Mucosa of descending colon (tissue), 3 donors: ENCODE measurements at regions not wholly inside any gene's neighbourhood (a gene's known extent, or its start where the extent isn't known, plus 50 kb on each side); places are given as distances from the start of the nearest gene placed in this dataset.

ENCODE experiments used
- ATAC-seq: fragments of 200-7000 bp; cut with Tn5 transposase; one replicate; pipeline ENCODE4 v1.9.1; 2020; ENCODE audit warnings: mild to moderate bottlenecking, moderate library complexity
- DNase-seq, 3 donors: peaks; one replicate each; pipeline ENCODE4 v3.0.0-alpha.2; 2020
- H3K36me3 ChIP-seq: fragments of 200-600 bp; one replicate; pipeline ENCODE4 v1.8.0; 2021; ENCODE audit warnings: low read depth, mild to moderate bottlenecking
- H3K4me1 ChIP-seq: fragments of 200-600 bp; one replicate; pipeline ENCODE4 v1.8.0; 2021; ENCODE audit warnings: low read depth, mild to moderate bottlenecking
- H3K4me3 ChIP-seq: fragments of 200-600 bp; one replicate; pipeline ENCODE4 v1.8.0; 2021; ENCODE audit warnings: mild to moderate bottlenecking
- H3K9me3 ChIP-seq: fragments of 200-600 bp; one replicate; pipeline ENCODE4 v1.8.0; 2021; ENCODE audit warnings: mild to moderate bottlenecking
- CTCF ChIP-seq: fragments of 200-600 bp; IDR thresholded peaks from one replicate; pipeline ENCODE4 v1.8.0; 2022; ENCODE audit warnings: antibody characterized with exemption, mild to moderate bottlenecking
- intact Hi-C, 2 donors: fragments of 100-400 bp; cut with DNase I in 1 of 2; cut with micrococcal nuclease in 1 of 2; formaldehyde crosslinking; loops; one replicate each; pipeline versions ENCODE4 v1.11.0 to v1.11.1; 2022; cut with DNase I, micrococcal nuclease
- donor health status: DM: no; HTN: no; CAD: no; lungs with moderate emphysema.
- donor health status: DM: no; HTN: no; CAD: no.
- donor health status: DM: no; HTN: yes; CAD: no.

- ATAC-seq: no peak
- H3K4me3 ChIP-seq: no peak overlapping the region
- DNase-seq: no peak
- no peaks in the 10 kb centered on the region for H3K36me3 ChIP-seq
- intact Hi-C loops: no loop called here
- no peak for TF ChIP-seq CTCF
- H3K9me3 ChIP-seq: no peaks in the 10 kb centered on the region
- no peaks in the 10 kb centered on the region for H3K4me1 ChIP-seq
These were observed 99.2 kb upstream of the CDYL2 start for GRCh38 chr16:80903616-80904015.

GRCh38 chr16:80902306-80903110 lies 98.1 kb upstream of the CDYL2 start:
- no peak for TF ChIP-seq CTCF
- ATAC-seq: no peak
- DNase-seq: no peak
- H3K36me3 ChIP-seq: no peaks in the 10 kb centered on the region
- intact Hi-C loops: no loop called here
- H3K4me1 ChIP-seq: no peaks in the 10 kb centered on the region
- H3K9me3 ChIP-seq: no peaks in the 10 kb centered on the region
- no peak overlapping the region for H3K4me3 ChIP-seq

- DNase-seq (no peak), ATAC-seq (no peak)
- Histone ChIP-seq H3K36me3 (no peaks in the 10 kb centered on the region), H3K4me3 (no peak overlapping the region), H3K9me3 (no peaks in the 10 kb centered on the region), H3K4me1 (no peaks in the 10 kb centered on the region)
- intact Hi-C loops: no loop called here
- TF ChIP-seq CTCF: no peak
These were observed 96.2 kb upstream of the CDYL2 start for GRCh38 chr16:80900593-80900954.

- no peaks in the 10 kb centered on the region for H3K4me1 ChIP-seq
- H3K4me3 ChIP-seq: no peak overlapping the region
- ATAC-seq: peak; percentile 97
These were observed 95.6 kb upstream of the CDYL2 start for GRCh38 chr16:80899809-80900592.

GRCh38 chr16:80896776-80897175 lies 92.4 kb upstream of the CDYL2 start:
- ATAC-seq: no peak
- Histone ChIP-seq H3K4me1 (no peaks in the 10 kb centered on the region), H3K36me3 (no peaks in the 10 kb centered on the region), H3K4me3 (no peak overlapping the region), H3K9me3 (no peaks in the 10 kb centered on the region)
- TF ChIP-seq CTCF: no peak
- intact Hi-C loops: no loop called here
- DNase-seq: no peak

More at GRCh38 chr16:80899809-80900592, 95.6 kb upstream of the CDYL2 start:
- no peaks in the 10 kb centered on the region for H3K36me3 ChIP-seq
- peak; percentile 72 to 85 (median 80) for DNase-seq
- H3K9me3 ChIP-seq: no peaks in the 10 kb centered on the region
- no peak for TF ChIP-seq CTCF
- intact Hi-C loops: no loop called here
